ENCODE measurements at regions not wholly inside any gene's neighbourhood (a gene's known extent, or its start where the extent isn't known, plus 50 kb on each side); places are given as distances from the start of the nearest gene placed in this dataset.

GRCh38 chr7:10474048-10474447 lies 499.6 kb upstream of the PHF14 start:
- TF ChIP-seq, protein P1, sequence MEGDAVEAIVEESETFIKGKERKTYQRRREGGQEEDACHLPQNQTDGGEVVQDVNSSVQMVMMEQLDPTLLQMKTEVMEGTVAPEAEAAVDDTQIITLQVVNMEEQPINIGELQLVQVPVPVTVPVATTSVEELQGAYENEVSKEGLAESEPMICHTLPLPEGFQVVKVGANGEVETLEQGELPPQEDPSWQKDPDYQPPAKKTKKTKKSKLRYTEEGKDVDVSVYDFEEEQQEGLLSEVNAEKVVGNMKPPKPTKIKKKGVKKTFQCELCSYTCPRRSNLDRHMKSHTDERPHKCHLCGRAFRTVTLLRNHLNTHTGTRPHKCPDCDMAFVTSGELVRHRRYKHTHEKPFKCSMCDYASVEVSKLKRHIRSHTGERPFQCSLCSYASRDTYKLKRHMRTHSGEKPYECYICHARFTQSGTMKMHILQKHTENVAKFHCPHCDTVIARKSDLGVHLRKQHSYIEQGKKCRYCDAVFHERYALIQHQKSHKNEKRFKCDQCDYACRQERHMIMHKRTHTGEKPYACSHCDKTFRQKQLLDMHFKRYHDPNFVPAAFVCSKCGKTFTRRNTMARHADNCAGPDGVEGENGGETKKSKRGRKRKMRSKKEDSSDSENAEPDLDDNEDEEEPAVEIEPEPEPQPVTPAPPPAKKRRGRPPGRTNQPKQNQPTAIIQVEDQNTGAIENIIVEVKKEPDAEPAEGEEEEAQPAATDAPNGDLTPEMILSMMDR (IDR thresholded peaks at IDR 0.05), result no peak
- TF ChIP-seq POLR2A (IDR thresholded peaks at IDR 0.05), result no peak
